ENCODE measurements at regions not wholly inside any gene's neighbourhood (a gene's known extent, or its start where the extent isn't known, plus 50 kb on each side); places are given as distances from the start of the nearest gene placed in this dataset.
"Not testable (repeated sequence)": the region's sequence is repeated elsewhere in the genome, so short reads cannot be mapped to it uniquely, and the experiment has no call there.

DNA sequence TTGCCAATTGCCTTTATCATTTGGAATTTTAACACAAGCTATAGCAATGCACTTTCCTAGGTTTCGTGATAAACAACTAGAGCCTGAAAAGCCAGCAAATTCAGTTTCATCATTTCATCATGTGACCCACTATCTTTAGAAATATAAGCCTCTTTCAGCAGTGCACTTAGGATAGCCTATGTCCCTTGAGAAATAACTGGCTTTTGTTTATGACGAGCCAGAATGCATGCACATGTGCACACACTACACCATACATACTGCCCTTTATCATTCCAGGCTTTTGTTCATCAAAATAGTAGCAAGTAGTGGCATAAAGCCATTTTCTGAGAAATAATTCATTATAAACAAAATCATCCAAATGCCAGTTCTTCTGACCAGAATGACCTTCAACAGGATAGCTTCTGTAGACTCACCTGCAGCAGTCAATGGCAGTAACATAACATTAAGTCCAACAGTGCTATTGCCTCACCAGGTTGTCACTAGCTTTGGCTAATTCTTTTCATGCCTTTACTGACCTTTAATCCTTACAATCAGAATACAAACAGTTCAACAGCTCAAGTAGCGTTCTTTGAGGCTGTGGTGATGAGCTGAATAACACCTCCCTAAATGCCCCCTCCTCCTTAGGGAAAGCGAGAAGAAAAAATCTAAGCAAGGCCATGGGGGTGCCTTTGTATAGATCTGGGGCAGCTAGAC lies 132.3 kb upstream of the SMARCA2 start:
- DNase-seq (ENCODE audit: low spot score): peak; percentile 10
- H3K27me3 ChIP-seq: no peaks in the 10 kb centered on the region
- H2AFZ ChIP-seq: no peak overlapping the region
- H3K27ac ChIP-seq: no peak overlapping the region
- no peaks in the 10 kb centered on the region for H3K36me3 ChIP-seq (replicated peaks; ENCODE audit: insufficient read depth, low read depth)
- 67% methylated on average over 4 of the region's 4 CpGs for WGBS (ENCODE audit: low lambda C conversion rate, missing lambda C conversion rate)
- TF ChIP-seq EZH2 (IDR thresholded peaks at IDR 0.05; ENCODE audit: borderline replicate concordance) (no peak), EZH2phosphoT487 (IDR thresholded peaks at IDR 0.05; ENCODE audit: low read depth, severe bottlenecking, unreplicated experiment) (no peak)
- TF ChIP-seq, protein P1, sequence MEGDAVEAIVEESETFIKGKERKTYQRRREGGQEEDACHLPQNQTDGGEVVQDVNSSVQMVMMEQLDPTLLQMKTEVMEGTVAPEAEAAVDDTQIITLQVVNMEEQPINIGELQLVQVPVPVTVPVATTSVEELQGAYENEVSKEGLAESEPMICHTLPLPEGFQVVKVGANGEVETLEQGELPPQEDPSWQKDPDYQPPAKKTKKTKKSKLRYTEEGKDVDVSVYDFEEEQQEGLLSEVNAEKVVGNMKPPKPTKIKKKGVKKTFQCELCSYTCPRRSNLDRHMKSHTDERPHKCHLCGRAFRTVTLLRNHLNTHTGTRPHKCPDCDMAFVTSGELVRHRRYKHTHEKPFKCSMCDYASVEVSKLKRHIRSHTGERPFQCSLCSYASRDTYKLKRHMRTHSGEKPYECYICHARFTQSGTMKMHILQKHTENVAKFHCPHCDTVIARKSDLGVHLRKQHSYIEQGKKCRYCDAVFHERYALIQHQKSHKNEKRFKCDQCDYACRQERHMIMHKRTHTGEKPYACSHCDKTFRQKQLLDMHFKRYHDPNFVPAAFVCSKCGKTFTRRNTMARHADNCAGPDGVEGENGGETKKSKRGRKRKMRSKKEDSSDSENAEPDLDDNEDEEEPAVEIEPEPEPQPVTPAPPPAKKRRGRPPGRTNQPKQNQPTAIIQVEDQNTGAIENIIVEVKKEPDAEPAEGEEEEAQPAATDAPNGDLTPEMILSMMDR (IDR thresholded peaks at IDR 0.05; ENCODE audit: poor library complexity): no peak
- H3K4me2 ChIP-seq: no peak overlapping the region
- no peak overlapping the region for H3K4me3 ChIP-seq
- no peaks in the 10 kb centered on the region for H3K9me2 ChIP-seq (replicated peaks; ENCODE audit: insufficient read depth)
- H3K9me3 ChIP-seq (ENCODE audit: low read depth): no peaks in the 10 kb centered on the region
- H3K4me1 ChIP-seq (ENCODE audit: insufficient read depth): no peaks in the 10 kb centered on the region
- no peaks in the 10 kb centered on the region for H3K79me2 ChIP-seq
- H4K20me1 ChIP-seq (ENCODE audit: insufficient read depth, poor library complexity, severe bottlenecking): no peaks in the 10 kb centered on the region

DNA sequence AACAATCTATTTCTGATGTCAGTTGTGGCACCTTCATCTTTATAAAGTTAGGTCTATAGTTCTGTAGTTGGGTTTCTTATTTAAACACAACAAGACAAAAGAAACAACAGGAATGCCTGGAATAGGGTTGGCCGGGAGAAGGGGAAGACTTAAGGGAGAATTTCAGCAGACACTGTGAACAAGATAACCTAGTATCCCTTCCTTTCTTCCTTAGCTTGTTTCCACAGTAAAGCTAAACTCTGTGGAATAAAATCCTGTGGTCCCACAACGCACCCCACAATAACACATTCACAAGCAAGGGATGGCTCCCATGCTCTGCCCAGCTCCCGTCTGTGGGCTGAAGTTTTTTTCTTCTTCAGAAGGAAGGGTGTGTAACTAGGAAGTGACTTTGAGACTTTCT lies 124.9 kb upstream of the SMARCA2 start:
- H3K79me2 ChIP-seq: no peaks in the 10 kb centered on the region
- H3K9me2 ChIP-seq (replicated peaks; ENCODE audit: insufficient read depth): no peaks in the 10 kb centered on the region
- H3K4me1 ChIP-seq (ENCODE audit: insufficient read depth): no peaks in the 10 kb centered on the region
- no peaks in the 10 kb centered on the region for H4K20me1 ChIP-seq (ENCODE audit: insufficient read depth, poor library complexity, severe bottlenecking)
- no peak overlapping the region for H3K4me2 ChIP-seq
- DNase-seq (ENCODE audit: low spot score): no peak
- no peaks in the 10 kb centered on the region for H3K27me3 ChIP-seq
- H3K36me3 ChIP-seq (replicated peaks; ENCODE audit: insufficient read depth, low read depth): no peaks in the 10 kb centered on the region
- TF ChIP-seq EZH2phosphoT487 (IDR thresholded peaks at IDR 0.05; ENCODE audit: low read depth, severe bottlenecking, unreplicated experiment) (no peak), EZH2 (IDR thresholded peaks at IDR 0.05; ENCODE audit: borderline replicate concordance) (no peak)
- TF ChIP-seq, protein P1 (IDR thresholded peaks at IDR 0.05; ENCODE audit: poor library complexity): no peak
- no peak overlapping the region for H3K27ac ChIP-seq
- no peak overlapping the region for H3K4me3 ChIP-seq
- H3K9me3 ChIP-seq (ENCODE audit: low read depth): no peaks in the 10 kb centered on the region
- WGBS (ENCODE audit: low lambda C conversion rate, missing lambda C conversion rate): 85% methylated on average over 3 of the region's 3 CpGs
- H2AFZ ChIP-seq: no peak overlapping the region

DNA sequence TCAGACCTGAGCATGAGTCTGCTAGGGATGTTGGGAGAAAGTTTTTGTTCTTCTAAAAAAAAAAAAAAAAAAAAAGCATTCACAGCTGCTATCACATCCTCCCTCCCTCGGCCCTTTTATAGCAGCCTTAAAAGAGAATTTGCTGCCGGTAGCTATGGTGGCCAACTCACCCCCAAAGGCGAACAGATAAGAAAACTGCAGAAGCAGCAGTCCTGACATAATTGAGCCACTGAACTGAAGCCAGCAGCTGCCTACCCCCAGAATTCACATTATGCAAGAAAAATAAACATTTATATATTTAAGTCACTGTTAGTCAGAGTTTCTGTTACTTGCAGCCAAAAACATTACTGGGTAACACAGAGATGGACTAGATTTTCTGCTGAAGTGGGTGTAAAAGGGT lies 124.3 kb upstream of the SMARCA2 start:
- no peak overlapping the region for H2AFZ ChIP-seq
- no peak overlapping the region for H3K4me2 ChIP-seq
- WGBS (ENCODE audit: low lambda C conversion rate, missing lambda C conversion rate): 37% methylated on average over 3 of the region's 3 CpGs
- no peaks in the 10 kb centered on the region for H3K9me2 ChIP-seq (replicated peaks; ENCODE audit: insufficient read depth)
- H3K27ac ChIP-seq: no peak overlapping the region
- H3K4me3 ChIP-seq: no peak overlapping the region
- H3K9me3 ChIP-seq (ENCODE audit: low read depth): no peaks in the 10 kb centered on the region
- no peaks in the 10 kb centered on the region for H3K4me1 ChIP-seq (ENCODE audit: insufficient read depth)
- H3K36me3 ChIP-seq (replicated peaks; ENCODE audit: insufficient read depth, low read depth): no peaks in the 10 kb centered on the region
- H3K79me2 ChIP-seq: no peaks in the 10 kb centered on the region
- TF ChIP-seq EZH2phosphoT487 (IDR thresholded peaks at IDR 0.05; ENCODE audit: low read depth, severe bottlenecking, unreplicated experiment) (no peak), EZH2 (IDR thresholded peaks at IDR 0.05; ENCODE audit: borderline replicate concordance) (no peak)
- TF ChIP-seq, protein P1 (IDR thresholded peaks at IDR 0.05; ENCODE audit: poor library complexity): no peak
- no peaks in the 10 kb centered on the region for H4K20me1 ChIP-seq (ENCODE audit: insufficient read depth, poor library complexity, severe bottlenecking)
- no peak for DNase-seq (ENCODE audit: low spot score)
- no peaks in the 10 kb centered on the region for H3K27me3 ChIP-seq

DNA sequence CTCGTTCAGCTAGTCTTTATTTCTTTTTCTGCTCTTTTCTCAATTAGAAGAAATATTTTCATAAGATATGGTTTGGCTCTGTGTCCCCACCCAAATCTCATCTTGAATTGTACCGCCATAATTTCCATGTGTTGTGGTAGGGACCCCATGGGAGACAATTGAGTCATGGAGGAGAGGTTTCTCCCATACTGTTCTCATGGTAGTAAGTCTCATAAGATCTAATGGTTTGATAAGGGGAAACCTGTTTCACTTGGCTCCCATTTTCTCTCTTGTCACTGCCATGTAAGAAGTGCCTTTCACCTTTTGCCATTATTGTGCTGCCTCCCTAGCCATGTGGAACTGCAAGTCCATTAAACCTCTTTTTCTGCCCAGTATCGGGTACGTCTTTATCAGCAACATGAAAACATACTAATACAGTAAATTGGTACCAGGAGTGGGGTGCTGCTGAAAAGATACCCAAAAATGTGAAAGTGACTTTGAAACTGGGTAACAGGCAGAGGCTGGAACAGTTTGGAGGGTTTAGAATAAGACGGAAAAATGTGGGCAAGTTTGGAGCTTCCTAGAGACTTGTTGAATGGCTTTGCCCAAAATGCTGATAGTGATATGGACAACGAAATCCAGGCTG lies 112.0 kb upstream of the SMARCA2 start:
- not testable (repeated sequence) for H3K9me3 ChIP-seq (ENCODE audit: low read depth); DNase-seq (ENCODE audit: low spot score)

More for the DNA sequence above, 112.0 kb upstream of the SMARCA2 start:
- not testable (repeated sequence) for H3K27ac ChIP-seq; H2AFZ ChIP-seq; H3K27me3 ChIP-seq; H3K79me2 ChIP-seq; H4K20me1 ChIP-seq (ENCODE audit: insufficient read depth, poor library complexity, severe bottlenecking); H3K4me1 ChIP-seq (ENCODE audit: insufficient read depth); H3K4me3 ChIP-seq; H3K4me2 ChIP-seq; H3K36me3 ChIP-seq (replicated peaks; ENCODE audit: insufficient read depth, low read depth); H3K9me2 ChIP-seq (replicated peaks; ENCODE audit: insufficient read depth)
- 80% methylated on average over 6 of the region's 6 CpGs for WGBS (ENCODE audit: low lambda C conversion rate, missing lambda C conversion rate)

All from hepatocyte (in vitro differentiated cells).